ENCODE measurements at regions not wholly inside any gene's neighbourhood (a gene's known extent, or its start where the extent isn't known, plus 50 kb on each side); places are given as distances from the start of the nearest gene placed in this dataset.

DNA sequence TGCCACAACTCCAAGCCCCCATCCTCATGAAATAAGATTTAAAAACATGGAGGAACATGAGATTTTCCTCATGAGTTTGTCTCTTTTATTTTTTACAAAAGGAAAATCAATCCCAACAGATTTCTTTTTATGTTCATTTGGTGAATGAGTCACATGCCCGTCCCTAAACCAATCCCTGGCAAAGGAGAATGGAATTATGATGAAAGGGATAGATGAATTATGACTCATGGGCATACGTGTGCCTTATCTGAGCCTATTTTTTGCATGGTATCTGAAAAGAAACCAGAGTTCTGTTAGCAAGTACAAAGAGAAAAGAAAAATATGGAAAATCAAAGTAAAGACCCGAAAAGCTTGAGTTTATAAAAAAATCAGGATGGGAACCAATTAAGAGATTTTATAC, 267.5 kb upstream of the TMEM161B start:
- Histone ChIP-seq H3K36me3 (no peaks in the 10 kb centered on the region), H3K4me1 (no peaks in the 10 kb centered on the region), H3K9me3 (no peaks in the 10 kb centered on the region), H3K27ac (replicated peaks in 1 of 4) (no peak overlapping the region), H3K4me3 (no peak overlapping the region), H3K27me3 (peaks cover 0 to 4% (median 0%) of the 10 kb centered on the region in 4 donors)
- TF ChIP-seq POLR2A (IDR thresholded peaks at IDR 0.05; ENCODE audit: low read depth) (no peak), POLR2AphosphoS5 (IDR thresholded peaks at IDR 0.05) (no peak), EP300 (IDR thresholded peaks at IDR 0.05) (no peak)
- TF ChIP-seq, protein P1, sequence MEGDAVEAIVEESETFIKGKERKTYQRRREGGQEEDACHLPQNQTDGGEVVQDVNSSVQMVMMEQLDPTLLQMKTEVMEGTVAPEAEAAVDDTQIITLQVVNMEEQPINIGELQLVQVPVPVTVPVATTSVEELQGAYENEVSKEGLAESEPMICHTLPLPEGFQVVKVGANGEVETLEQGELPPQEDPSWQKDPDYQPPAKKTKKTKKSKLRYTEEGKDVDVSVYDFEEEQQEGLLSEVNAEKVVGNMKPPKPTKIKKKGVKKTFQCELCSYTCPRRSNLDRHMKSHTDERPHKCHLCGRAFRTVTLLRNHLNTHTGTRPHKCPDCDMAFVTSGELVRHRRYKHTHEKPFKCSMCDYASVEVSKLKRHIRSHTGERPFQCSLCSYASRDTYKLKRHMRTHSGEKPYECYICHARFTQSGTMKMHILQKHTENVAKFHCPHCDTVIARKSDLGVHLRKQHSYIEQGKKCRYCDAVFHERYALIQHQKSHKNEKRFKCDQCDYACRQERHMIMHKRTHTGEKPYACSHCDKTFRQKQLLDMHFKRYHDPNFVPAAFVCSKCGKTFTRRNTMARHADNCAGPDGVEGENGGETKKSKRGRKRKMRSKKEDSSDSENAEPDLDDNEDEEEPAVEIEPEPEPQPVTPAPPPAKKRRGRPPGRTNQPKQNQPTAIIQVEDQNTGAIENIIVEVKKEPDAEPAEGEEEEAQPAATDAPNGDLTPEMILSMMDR (IDR thresholded peaks at IDR 0.05): no peak
- intact Hi-C loops (cut with DNase I): no loop called here
- DNase-seq (ENCODE audit: extremely low spot score): no peak
- 74% methylated on average over 3 of the region's 3 CpGs for WGBS

DNA sequence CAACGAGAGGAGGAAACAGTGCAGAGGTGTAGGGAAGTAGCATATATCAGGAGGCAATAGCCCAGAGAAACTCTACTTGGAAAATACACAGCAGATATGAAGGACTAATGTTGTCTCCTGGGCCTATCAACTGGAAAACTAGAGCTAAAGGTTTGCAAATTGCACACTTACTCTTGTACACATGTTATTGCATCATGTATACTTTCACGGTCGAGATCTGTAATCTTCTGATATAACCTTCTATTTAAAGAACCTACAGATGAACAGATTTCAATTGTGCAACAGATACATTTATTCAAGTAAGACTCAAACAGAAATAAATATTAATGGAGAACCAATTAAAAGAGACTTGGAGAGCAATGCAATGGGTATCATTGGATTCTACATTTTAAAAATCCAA, 256.3 kb upstream of the TMEM161B start:
- Histone ChIP-seq H3K27me3 (peaks cover 0 to 3% (median 0%) of the 10 kb centered on the region in 4 donors), H3K36me3 (no peaks in the 10 kb centered on the region), H3K9me3 (no peaks in the 10 kb centered on the region), H3K4me3 (no peak overlapping the region), H3K4me1 (no peaks in the 10 kb centered on the region), H3K27ac (replicated peaks in 1 of 4) (no peak overlapping the region)
- WGBS: 81% methylated on average over 3 of the region's 3 CpGs
- no peak for DNase-seq (ENCODE audit: extremely low spot score)
- TF ChIP-seq, protein P1 (IDR thresholded peaks at IDR 0.05): no peak
- intact Hi-C loops (cut with DNase I): no loop called here

DNA sequence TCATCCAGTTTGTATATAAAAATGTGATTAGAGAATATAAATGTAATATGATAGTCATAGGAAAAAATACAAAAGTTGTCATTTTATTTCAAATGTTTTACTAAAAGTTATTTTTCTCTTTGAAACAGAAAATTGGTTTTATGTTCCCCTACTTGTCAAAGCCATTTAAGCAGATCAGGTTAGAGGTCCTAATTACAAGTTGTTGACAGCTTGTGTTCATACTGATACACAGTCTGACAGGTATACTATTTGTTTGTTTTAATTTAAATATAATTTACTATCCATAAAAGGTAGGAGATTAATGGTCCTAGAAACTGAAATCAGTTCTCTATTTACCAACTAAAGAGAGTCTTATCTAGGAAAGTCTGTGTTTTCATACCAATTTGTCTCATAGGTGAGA, 250.4 kb upstream of the TMEM161B start:
- intact Hi-C loops (cut with DNase I): no loop called here
- no peaks in the 10 kb centered on the region for H3K36me3 ChIP-seq
- no peaks in the 10 kb centered on the region for H3K9me3 ChIP-seq
- H3K4me1 ChIP-seq: no peaks in the 10 kb centered on the region
- no peak overlapping the region for H3K27ac ChIP-seq (replicated peaks in 1 of 4)
- no peak for DNase-seq (ENCODE audit: extremely low spot score)
- H3K27me3 ChIP-seq: peaks cover 0 to 3% (median 0%) of the 10 kb centered on the region in 4 donors
- H3K4me3 ChIP-seq: no peak overlapping the region
- TF ChIP-seq POLR2AphosphoS5 (IDR thresholded peaks at IDR 0.05) (no peak), POLR2A (IDR thresholded peaks at IDR 0.05; ENCODE audit: low read depth) (no peak), EP300 (IDR thresholded peaks at IDR 0.05) (no peak)
- TF ChIP-seq, protein P1 (IDR thresholded peaks at IDR 0.05): no peak

DNA sequence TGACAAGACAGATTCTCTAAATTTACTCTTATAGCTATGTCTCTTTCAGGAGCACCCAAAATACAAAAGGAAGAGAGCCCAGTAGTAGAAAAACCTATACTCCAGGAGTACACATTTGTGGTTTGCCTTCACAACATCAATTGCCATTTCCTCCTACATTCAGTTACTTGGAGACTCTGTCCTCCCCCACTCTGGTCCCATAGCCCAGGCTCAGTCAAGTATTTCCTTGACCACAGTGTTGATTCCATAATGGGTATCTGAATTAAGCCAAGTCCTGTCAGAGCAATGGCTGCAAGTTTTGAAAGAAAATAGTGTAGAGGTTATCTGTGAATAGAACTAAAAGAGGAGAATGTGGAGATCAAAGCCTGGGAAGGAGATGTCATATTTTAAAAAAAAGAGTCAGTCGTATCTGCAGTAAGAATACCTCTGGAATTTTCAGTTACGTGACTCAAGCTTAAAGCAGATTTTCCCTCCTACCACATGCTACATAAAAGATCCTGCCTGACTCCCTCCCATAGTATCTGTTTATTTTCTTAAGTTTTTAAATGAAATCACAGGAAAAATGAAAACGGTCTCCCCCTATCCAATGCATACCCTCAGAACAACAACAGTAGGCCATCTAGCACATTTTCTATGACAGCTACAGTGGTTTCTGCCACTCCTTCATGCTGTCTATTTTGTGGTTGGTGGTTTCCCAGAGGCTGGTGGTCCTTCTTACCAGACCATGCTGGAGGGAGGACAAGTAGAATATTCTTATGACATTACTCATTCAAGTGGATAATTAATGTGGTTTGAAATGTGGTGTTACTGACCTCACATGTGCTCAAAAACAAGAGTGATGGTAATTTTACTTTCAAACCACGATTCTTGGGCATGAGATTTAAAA, 249.7 kb upstream of the TMEM161B start:
- no peak overlapping the region for H3K27ac ChIP-seq (replicated peaks in 1 of 4)
- H3K4me3 ChIP-seq: no peak overlapping the region
- intact Hi-C loops (cut with DNase I): no loop called here
- whole genome bisulfite sequencing: 67% methylated on average over 4 of the region's 4 CpGs
- peaks cover 0 to 3% (median 0%) of the 10 kb centered on the region in 4 donors for H3K27me3 ChIP-seq
- TF ChIP-seq POLR2AphosphoS5 (IDR thresholded peaks at IDR 0.05): no peak
- TF ChIP-seq EP300 (IDR thresholded peaks at IDR 0.05): no peak
- TF ChIP-seq POLR2A (IDR thresholded peaks at IDR 0.05; ENCODE audit: low read depth): no peak
- TF ChIP-seq, protein P1 (IDR thresholded peaks at IDR 0.05): no peak
- H3K4me1 ChIP-seq: no peaks in the 10 kb centered on the region
- DNase-seq (ENCODE audit: extremely low spot score): no peak
- no peaks in the 10 kb centered on the region for H3K36me3 ChIP-seq
- H3K9me3 ChIP-seq: no peaks in the 10 kb centered on the region
